Liver (tissue), 8 donors: ENCODE measurements at regions not wholly inside any gene's neighbourhood (a gene's known extent, or its start where the extent isn't known, plus 50 kb on each side); places are given as distances from the start of the nearest gene placed in this dataset.
A peak's percentile ranks its signal among the peaks of the same experiment; 100 is the strongest.

Experiments
- DNase-seq: peaks from one replicate; pipeline ENCODE4 v3.0.0-alpha.2; 2017; ENCODE audit warnings: low spot score
- H3K27ac ChIP-seq, 2 donors: one replicate each; pipeline ENCODE4 v1.7.0; 2013; ENCODE audit warnings: inconsistent platforms in 2 of 2, low read length in 2 of 2, control low read depth in 1 of 2, low read depth in 1 of 2, mild to moderate bottlenecking in 1 of 2
- H3K27me3 ChIP-seq, 4 donors: one replicate each; pipeline versions ENCODE4 v1.6.1 to v1.7.0; 2013; ENCODE audit warnings: low read length in 3 of 4, inconsistent platforms in 1 of 4, mild to moderate bottlenecking in 1 of 4, moderate library complexity in 1 of 4; ENCODE audit not compliant: control insufficient read depth in 4 of 4, insufficient read depth in 4 of 4
- H3K36me3 ChIP-seq, 4 donors: one replicate each; pipeline versions ENCODE4 v1.6.1 to v1.7.0; 2013; ENCODE audit warnings: low read length in 3 of 4, mild to moderate bottlenecking in 3 of 4, low read depth in 1 of 4, moderate library complexity in 1 of 4; ENCODE audit not compliant: control insufficient read depth in 4 of 4, insufficient read depth in 3 of 4
- H3K4me1 ChIP-seq, 4 donors: one replicate each; pipeline versions ENCODE4 v1.6.1 to v1.7.0; 2013; ENCODE audit warnings: low read length in 3 of 4, mild to moderate bottlenecking in 3 of 4, moderate library complexity in 1 of 4; ENCODE audit not compliant: control insufficient read depth in 4 of 4, insufficient read depth in 4 of 4
- H3K4me3 ChIP-seq, 3 donors: one replicate each; pipeline versions ENCODE4 v1.6.1 to v1.7.0; 2013; ENCODE audit warnings: low read length in 3 of 3, control low read depth in 1 of 3, low read depth in 1 of 3, mild to moderate bottlenecking in 1 of 3
- H3K9ac ChIP-seq, 2 donors: one replicate each; pipeline ENCODE4 v1.7.0; 2013; ENCODE audit warnings: low read length in 2 of 2, mild to moderate bottlenecking in 2 of 2, moderate library complexity in 2 of 2, control low read depth in 1 of 2, low read depth in 1 of 2
- H3K9me3 ChIP-seq, 4 donors: one replicate each; pipeline versions ENCODE4 v1.6.1 to v1.7.0; 2013; ENCODE audit warnings: low read length in 3 of 4; ENCODE audit not compliant: control insufficient read depth in 4 of 4
- EGR1 ChIP-seq, 2 donors: IDR thresholded peaks; 2 replicates each; pipeline ENCODE4 v1.6.1; 2016 to 2018; ENCODE audit warnings: antibody characterized with exemption in 2 of 2, low read depth in 2 of 2
- FOXA1 ChIP-seq: IDR thresholded peaks from 2 replicates; pipeline ENCODE4 v1.6.1; 2016; ENCODE audit warnings: antibody characterized with exemption
- FOXA2 ChIP-seq: IDR thresholded peaks from 2 replicates; pipeline ENCODE4 v1.6.1; 2016; ENCODE audit warnings: antibody characterized with exemption
- GABPA ChIP-seq, 2 donors: IDR thresholded peaks in 1 of 2; conservative IDR thresholded peaks in 1 of 2; 2 replicates each; pipeline ENCODE4 v1.6.1; 2016; ENCODE audit warnings: antibody characterized with exemption in 2 of 2, mild to moderate bottlenecking in 1 of 2, moderate library complexity in 1 of 2
- HNF4A ChIP-seq, 2 donors: conservative IDR thresholded peaks; 2 replicates each; pipeline ENCODE4 v1.6.1; 2016; ENCODE audit warnings: antibody characterized with exemption in 2 of 2, mild to moderate bottlenecking in 2 of 2
- HNF4G ChIP-seq: IDR thresholded peaks from 2 replicates; pipeline ENCODE4 v1.6.1; 2016; ENCODE audit warnings: antibody characterized with exemption
- JUND ChIP-seq, 2 donors: IDR thresholded peaks; 2 replicates each; pipeline ENCODE4 v1.6.1; 2016; ENCODE audit warnings: antibody characterized with exemption in 2 of 2
- NR2F2 ChIP-seq: IDR thresholded peaks from 2 replicates; pipeline ENCODE4 v1.6.1; 2016; ENCODE audit warnings: antibody characterized with exemption
- RAD21 ChIP-seq, 2 donors: IDR thresholded peaks; 2 replicates each; pipeline ENCODE4 v1.6.1; 2016; ENCODE audit warnings: antibody characterized with exemption in 2 of 2, mild to moderate bottlenecking in 2 of 2
- RXRA ChIP-seq, 2 donors: IDR thresholded peaks; 2 replicates each; pipeline ENCODE4 v1.6.1; 2017 to 2018; ENCODE audit warnings: antibody characterized with exemption in 2 of 2, mild to moderate bottlenecking in 1 of 2
- SP1 ChIP-seq: IDR thresholded peaks from 2 replicates; pipeline ENCODE4 v1.6.1; 2018; ENCODE audit warnings: antibody characterized with exemption, mild to moderate bottlenecking
- TAF1 ChIP-seq: conservative IDR thresholded peaks from 2 replicates; pipeline ENCODE4 v1.6.1; 2016; ENCODE audit warnings: antibody characterized with exemption, mild to moderate bottlenecking
- YY1 ChIP-seq: IDR thresholded peaks from 2 replicates; pipeline ENCODE4 v1.6.1; 2016; ENCODE audit warnings: antibody characterized with exemption, mild to moderate bottlenecking
- WGBS: extraction: QIAGEN DNeasy Blood & Tissue Kit; methylation state at CpG from one replicate; pipeline ENCODE4 v1.1.7; 2013; 5-methylcytosine and 5-hydroxymethylcytosine counted together
- TF ChIP-seq, protein P1 (sequence below): IDR thresholded peaks from 2 replicates; pipeline ENCODE4 v1.6.1; 2016; ENCODE audit warnings: antibody characterized with exemption
- TF ChIP-seq, protein P2 (sequence below): IDR thresholded peaks from 2 replicates; pipeline ENCODE4 v1.6.1; 2016; ENCODE audit warnings: antibody characterized with exemption
- TF ChIP-seq, protein P3 (sequence below): IDR thresholded peaks from 2 replicates; pipeline ENCODE4 v1.6.1; 2016; ENCODE audit warnings: antibody characterized with exemption, mild to moderate bottlenecking
- TF ChIP-seq, protein P4 (sequence below): IDR thresholded peaks from 2 replicates; pipeline ENCODE4 v1.6.1; 2016; ENCODE audit warnings: antibody characterized with exemption
- TF ChIP-seq, protein P5 (sequence below): fragments of 150-350 bp; IDR thresholded peaks from 2 replicates; pipeline ENCODE4 v1.5.1; 2017; ENCODE audit warnings: improper control_type of control experiment, low read depth, low read length; ENCODE audit not compliant: missing input control
- donor health status: healthy.
- donor health status: healthy.
- donor health status: healthy.
- donor health status: healthy.
- donor health status: healthy.

DNA sequence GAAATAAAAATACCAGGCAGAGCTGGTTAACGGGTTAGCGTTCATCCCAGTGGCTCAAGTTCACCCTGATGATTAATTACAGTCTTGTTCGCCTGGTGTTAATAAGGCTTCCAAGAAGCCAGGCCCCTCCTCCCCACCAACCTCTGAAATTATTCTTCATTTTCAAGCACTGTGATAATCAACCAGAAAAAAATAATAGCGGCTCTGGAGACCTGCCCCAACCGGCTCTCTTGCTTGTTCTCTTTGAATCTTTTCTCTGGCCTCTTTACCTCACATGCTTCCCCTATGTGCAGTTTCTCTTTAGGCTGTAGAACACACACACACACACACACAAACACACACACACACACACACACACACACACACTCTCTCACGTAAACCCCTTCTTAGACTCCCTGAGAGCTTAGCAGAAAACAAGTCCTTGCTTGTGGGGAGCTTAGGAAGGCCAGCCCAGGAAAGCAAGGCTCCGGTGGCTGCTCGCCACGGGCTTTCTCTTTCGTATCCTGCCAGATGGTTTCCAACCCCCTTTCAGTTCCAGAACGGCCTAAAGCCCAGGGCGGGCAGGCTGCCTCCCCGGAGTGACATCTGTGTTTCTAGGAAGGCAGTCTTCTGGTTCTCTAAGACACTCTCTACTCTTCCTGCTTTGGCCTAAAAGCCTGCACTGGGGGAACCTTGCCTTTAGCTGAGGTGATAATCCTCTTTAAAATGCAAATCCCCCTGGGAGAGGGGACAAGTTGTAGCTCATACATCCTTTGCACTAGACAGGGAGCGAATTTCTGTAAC, 106.4 kb upstream of the SESN3 start:
- Histone ChIP-seq H3K27ac (peak overlapping the region; percentile 55 to 68), H3K9ac (peak overlapping the region in 1 of 2 donors; percentile 43), H3K9me3 (no peaks in the 10 kb centered on the region), H3K27me3 (no peaks in the 10 kb centered on the region), H3K36me3 (no peaks in the 10 kb centered on the region), H3K4me1 (peaks cover 5 to 27% (median 24%) of the 10 kb centered on the region in 4 donors), H3K4me3 (no peak overlapping the region)
- WGBS = 64% methylated on average over 14 of the region's 14 CpGs
- no peak for TF ChIP-seq FOXA1
- TF ChIP-seq, protein P1, sequence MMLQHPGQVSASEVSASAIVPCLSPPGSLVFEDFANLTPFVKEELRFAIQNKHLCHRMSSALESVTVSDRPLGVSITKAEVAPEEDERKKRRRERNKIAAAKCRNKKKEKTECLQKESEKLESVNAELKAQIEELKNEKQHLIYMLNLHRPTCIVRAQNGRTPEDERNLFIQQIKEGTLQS = no peak
- TF ChIP-seq HNF4G = no peak
- TF ChIP-seq SP1 = no peak
- TF ChIP-seq, protein P2, sequence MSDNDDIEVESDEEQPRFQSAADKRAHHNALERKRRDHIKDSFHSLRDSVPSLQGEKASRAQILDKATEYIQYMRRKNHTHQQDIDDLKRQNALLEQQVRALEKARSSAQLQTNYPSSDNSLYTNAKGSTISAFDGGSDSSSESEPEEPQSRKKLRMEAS = no peak
- no peak for TF ChIP-seq TAF1
- TF ChIP-seq JUND (IDR thresholded peaks at IDR 0.05) = no peak
- TF ChIP-seq, protein P3, sequence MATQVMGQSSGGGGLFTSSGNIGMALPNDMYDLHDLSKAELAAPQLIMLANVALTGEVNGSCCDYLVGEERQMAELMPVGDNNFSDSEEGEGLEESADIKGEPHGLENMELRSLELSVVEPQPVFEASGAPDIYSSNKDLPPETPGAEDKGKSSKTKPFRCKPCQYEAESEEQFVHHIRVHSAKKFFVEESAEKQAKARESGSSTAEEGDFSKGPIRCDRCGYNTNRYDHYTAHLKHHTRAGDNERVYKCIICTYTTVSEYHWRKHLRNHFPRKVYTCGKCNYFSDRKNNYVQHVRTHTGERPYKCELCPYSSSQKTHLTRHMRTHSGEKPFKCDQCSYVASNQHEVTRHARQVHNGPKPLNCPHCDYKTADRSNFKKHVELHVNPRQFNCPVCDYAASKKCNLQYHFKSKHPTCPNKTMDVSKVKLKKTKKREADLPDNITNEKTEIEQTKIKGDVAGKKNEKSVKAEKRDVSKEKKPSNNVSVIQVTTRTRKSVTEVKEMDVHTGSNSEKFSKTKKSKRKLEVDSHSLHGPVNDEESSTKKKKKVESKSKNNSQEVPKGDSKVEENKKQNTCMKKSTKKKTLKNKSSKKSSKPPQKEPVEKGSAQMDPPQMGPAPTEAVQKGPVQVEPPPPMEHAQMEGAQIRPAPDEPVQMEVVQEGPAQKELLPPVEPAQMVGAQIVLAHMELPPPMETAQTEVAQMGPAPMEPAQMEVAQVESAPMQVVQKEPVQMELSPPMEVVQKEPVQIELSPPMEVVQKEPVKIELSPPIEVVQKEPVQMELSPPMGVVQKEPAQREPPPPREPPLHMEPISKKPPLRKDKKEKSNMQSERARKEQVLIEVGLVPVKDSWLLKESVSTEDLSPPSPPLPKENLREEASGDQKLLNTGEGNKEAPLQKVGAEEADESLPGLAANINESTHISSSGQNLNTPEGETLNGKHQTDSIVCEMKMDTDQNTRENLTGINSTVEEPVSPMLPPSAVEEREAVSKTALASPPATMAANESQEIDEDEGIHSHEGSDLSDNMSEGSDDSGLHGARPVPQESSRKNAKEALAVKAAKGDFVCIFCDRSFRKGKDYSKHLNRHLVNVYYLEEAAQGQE = no peak
- TF ChIP-seq RAD21 (IDR thresholded peaks at IDR 0.05) = no peak
- no peak for TF ChIP-seq FOXA2
- TF ChIP-seq NR2F2 = no peak
- no peak for TF ChIP-seq HNF4A (conservative IDR thresholded peaks at IDR 0.05)
- TF ChIP-seq EGR1 (IDR thresholded peaks at IDR 0.05; ENCODE audit: low read depth in 2 of 2) = no peak
- TF ChIP-seq RXRA (IDR thresholded peaks at IDR 0.05) = no peak
- TF ChIP-seq, protein P4, sequence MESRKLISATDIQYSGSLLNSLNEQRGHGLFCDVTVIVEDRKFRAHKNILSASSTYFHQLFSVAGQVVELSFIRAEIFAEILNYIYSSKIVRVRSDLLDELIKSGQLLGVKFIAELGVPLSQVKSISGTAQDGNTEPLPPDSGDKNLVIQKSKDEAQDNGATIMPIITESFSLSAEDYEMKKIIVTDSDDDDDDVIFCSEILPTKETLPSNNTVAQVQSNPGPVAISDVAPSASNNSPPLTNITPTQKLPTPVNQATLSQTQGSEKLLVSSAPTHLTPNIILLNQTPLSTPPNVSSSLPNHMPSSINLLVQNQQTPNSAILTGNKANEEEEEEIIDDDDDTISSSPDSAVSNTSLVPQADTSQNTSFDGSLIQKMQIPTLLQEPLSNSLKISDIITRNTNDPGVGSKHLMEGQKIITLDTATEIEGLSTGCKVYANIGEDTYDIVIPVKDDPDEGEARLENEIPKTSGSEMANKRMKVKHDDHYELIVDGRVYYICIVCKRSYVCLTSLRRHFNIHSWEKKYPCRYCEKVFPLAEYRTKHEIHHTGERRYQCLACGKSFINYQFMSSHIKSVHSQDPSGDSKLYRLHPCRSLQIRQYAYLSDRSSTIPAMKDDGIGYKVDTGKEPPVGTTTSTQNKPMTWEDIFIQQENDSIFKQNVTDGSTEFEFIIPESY = no peak
- TF ChIP-seq, protein P5, sequence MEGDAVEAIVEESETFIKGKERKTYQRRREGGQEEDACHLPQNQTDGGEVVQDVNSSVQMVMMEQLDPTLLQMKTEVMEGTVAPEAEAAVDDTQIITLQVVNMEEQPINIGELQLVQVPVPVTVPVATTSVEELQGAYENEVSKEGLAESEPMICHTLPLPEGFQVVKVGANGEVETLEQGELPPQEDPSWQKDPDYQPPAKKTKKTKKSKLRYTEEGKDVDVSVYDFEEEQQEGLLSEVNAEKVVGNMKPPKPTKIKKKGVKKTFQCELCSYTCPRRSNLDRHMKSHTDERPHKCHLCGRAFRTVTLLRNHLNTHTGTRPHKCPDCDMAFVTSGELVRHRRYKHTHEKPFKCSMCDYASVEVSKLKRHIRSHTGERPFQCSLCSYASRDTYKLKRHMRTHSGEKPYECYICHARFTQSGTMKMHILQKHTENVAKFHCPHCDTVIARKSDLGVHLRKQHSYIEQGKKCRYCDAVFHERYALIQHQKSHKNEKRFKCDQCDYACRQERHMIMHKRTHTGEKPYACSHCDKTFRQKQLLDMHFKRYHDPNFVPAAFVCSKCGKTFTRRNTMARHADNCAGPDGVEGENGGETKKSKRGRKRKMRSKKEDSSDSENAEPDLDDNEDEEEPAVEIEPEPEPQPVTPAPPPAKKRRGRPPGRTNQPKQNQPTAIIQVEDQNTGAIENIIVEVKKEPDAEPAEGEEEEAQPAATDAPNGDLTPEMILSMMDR = no peak
- TF ChIP-seq GABPA (IDR thresholded peaks at IDR 0.05 in 1 of 2, conservative IDR thresholded peaks at IDR 0.05 in 1 of 2) = no peak
- TF ChIP-seq YY1 = no peak
- DNase-seq = no peak
